ENCODE measurements at regions not wholly inside any gene's neighbourhood (a gene's known extent, or its start where the extent isn't known, plus 50 kb on each side); places are given as distances from the start of the nearest gene placed in this dataset.

DNA sequence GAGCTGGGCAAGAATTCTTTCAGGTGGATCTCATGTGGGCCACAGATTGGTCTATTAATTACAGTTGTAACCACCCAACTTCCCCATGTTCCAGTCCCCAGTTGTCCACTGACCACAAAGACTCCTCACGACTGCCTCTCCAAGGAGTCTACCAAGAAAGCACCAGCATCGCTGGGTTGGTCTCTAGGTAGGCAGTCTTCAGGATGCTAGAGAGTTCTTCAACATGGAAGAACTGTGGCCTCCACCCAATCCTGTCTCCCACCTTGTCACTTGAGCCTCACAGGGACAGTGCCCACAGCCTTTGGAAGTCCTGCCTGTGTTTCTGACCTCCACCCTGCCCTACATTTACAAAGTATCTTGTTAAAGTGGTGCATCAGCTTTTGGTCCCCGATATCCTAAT lies 184.7 kb upstream of the FN1 start:
- DNase-seq (ENCODE audit: low spot score) = no peak

DNA sequence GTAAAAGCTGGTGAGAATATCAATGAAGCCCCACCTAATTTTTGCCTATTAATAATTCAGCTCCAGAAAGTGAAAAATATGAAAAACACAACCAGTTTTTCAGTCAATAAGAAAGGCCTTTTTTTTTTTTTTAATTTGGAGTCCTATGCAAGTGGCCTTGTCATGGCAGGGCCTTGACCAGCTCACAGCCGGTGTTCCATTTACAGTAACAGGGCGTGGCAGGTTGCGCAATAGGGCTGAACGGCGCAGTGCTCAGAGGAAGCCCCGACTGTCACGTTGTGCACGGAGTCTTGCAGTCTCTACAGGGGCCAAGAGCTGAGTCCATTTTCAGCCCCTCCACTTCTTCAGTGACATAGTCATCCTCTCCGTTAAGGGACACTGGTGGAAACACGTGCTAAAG lies 184.1 kb upstream of the FN1 start:
- no peak for DNase-seq (ENCODE audit: low spot score)

DNA sequence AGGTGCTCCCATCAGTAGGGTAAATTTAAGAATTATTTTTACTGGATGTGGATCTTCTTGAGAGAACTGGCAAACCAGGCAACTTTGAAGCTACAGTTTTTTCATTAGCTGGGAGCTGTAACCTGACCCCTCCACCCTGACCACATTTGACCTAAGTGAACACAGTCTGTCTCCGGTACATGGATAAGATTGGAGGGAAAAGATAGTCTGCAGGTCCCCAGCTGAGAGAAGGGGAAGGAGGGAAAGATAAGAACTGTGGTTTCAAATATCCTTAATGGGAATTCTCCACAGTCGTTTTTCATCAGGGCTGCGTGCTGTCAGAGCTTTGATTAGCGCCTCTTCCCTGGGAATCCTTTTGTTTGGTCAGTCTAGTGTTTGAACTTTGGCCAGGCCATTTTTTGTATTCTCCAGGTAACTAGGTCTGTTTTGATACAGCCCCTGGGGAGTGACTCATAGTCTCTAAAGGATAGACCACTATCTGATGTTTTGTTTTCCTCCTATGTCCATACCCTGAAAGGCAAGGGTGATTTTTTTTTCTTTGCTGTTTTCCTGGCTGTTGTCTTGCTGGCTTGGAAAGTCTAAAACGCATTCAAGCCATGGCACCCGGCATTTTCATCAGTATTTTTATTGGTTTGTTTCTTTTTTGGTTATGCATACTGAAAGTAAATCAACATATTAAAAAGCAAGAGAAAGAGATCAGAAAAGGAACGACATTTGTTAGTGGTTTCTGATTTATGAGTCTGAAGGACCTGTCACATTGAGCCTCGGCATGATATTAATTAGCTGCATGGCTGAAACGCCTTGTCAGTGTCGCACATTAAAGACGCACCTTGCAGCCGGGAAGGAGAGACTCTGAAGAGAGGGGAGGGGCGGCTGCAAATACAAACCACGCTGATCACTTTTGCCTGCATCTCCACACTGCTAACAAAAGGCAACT lies 183.4 kb upstream of the FN1 start:
- DNase-seq (ENCODE audit: low spot score) = no peak

DNA sequence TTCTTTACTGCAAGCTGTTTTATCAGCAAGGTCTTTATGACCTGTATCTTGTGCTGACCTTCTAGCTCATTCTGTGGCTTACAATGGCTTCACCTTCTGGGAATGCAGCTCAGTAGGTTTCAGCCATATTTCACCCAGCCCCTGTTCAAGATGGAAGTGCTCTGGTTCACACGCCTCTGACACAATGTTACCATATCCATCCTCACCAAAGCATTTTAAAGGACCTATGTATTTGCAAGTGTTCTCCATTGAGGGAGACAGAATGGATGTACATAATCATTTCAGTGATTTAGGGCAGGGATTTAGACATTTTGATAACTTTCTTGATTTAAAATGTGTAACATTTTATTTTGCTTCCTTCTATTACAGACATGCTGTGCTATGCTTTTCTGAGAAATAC lies 182.3 kb upstream of the FN1 start:
- DNase-seq (ENCODE audit: low spot score) = no peak

DNA sequence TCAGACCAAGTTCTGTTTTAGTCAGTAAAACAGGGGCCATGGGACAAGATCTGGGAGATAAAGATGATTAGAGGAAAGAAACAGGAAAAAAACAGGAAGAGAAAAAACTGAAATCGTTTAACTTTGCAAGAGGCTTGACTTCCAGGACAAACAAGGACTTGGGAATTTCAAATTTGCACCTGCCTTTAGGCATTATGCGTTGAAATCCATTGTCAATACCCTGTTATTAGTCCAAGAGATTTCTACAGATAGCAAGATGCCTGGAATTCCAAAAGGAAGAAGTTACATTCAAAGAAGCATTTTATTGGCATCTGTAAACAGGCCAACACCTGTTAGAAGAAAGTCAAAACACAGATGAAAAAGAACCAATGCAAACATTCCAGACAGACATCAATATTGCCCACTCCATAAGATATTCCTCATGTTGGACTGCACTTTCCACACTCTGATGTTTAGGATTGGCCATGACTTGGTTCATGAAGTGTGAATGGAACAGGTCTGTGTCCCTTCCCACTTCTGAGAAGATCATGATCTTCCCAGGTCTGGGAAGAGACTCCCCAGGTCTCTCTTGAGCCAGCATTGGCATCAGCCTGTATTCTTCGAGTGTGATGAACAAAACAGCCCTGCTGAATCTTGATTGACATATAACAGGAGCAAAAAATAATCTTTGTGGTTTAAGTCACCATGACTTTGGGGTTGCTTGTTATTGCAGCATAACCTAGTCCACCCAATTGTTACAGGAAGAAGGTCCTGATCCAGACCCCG lies 181.4 kb upstream of the FN1 start:
- DNase-seq (ENCODE audit: low spot score) = no peak

DNA sequence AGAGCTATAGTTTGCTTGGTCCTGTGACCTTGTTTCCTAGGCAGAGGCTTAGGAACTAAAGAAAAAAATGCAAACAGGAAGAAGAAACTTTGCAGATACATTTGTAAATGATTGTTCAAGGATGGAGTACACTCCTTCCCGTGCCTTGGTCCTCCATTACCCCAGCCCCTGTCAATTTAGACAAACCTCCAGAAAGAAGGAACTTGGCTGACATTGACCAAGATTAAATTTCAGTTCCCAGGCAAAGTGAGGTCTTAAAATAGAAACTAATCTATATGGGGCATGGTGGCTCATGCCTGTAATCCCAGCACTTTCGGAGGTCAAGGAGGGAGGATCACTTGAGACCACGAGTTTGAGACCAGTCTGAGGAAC lies 179.9 kb upstream of the FN1 start:
- no peak for DNase-seq (ENCODE audit: low spot score)

DNA sequence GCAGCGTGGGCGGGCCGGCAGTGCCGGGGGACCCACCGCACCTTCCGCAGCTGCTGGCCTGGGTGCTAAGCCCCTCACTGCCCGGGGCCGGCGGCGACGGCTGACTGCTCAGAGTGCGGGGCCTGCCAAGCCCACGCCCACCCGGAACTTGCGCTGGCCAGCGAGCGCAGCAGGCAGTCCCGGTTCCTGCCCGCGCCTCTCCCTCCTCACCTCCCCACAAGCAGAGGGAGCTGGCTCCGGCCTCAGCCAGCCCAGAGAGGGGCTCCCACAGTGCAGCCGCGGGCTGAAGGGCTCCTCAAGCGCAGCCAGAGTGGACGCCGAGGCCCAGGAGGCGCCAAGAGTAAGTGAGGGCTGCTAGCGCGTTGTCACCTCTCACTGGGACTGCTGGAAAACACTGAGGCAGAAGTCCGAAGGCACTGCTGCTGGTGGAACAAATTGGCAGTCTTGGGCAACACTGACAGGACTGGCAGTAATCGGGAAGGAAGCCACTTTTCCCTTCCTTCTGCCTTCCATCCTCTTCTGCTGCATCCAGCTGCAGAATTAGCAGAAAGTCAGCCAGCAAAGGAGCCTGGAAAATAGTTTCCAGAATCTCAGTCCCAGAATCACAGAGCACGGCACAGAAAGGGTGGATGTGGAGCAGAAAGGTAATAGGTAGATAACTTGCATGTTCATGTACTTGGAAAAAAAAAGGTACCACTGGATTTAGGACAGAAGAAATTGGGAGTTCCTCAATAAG lies 179.4 kb upstream of the FN1 start:
- DNase-seq (ENCODE audit: low spot score) = no peak

DNA sequence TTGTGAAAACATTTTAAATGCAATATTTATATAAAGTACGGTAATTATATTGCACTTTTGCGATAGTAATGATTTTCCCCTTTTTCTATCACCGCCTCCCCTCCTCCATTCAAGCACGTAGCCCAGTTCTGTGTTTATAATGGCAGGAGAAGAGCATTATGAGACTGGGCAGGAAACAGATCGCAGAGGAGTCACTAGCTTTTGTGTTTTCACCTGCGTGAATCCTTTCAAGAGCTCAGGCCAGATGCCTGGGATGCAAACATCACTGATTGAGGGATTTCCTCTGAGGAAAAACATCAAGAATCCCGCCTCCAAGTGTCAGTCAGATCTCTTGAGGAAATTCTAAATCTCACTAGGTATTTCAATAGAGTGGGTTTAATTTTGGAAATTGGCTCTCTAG lies 178.4 kb upstream of the FN1 start:
- DNase-seq (ENCODE audit: low spot score) = no peak

DNA sequence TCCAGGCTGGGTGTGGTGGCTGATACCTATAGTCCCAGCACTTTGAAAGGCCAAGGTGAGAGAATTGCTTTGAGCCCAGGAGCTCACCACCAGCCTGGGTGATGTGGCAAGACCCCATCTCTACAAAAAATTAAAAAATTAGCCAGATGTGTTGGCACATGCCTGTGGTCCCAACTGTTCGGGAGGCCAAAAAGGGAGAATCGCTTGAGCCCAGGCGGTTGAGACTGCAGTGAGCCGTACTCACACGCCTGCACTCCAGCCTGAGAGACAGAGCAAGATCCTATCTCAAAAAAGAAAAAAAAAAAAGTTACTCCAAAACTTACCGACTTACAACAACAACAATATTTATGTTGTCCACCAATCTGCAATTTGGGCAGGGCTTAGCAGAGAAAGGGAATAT lies 178.0 kb upstream of the FN1 start:
- no peak for DNase-seq (ENCODE audit: low spot score)

DNA sequence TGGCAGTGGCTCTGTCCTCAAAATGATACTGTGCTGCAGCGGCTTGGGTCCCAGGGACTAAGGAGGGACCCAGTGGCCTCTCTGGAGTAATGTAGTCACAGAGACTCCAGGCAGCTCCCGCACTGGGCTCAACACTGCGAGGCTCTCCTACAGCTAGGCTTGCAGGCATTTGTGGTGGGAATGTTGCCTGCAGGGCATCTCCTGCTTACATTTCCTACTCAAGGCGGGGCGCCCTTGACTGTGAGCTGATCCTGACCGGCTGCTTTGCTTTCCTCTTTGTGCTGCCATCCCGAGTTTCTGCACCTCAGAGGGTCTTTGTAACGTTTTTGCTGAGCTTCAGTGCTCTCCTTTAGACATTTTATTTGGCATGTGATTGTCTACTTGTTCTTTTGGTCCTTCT lies 177.4 kb upstream of the FN1 start:
- no peak for DNase-seq (ENCODE audit: low spot score)

DNA sequence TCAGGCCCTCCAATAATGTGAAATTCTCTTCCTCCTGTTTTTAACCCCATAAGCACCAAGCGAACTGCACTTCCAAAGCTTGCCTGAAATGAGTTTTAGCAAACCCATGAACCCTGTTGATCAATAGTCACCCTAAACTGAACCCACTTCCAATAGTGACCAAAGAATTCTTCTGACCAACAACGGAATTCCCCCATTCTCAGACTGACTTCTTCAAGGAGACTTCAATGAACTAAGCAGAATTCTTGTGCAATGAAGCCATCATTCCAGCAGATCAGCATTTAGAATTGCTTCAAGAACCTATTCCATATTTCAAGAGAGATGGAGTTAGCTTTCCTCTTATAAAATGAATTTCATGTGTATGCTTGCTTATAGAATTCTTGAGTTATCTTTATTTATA lies 176.9 kb upstream of the FN1 start:
- DNase-seq (ENCODE audit: low spot score) = no peak

DNA sequence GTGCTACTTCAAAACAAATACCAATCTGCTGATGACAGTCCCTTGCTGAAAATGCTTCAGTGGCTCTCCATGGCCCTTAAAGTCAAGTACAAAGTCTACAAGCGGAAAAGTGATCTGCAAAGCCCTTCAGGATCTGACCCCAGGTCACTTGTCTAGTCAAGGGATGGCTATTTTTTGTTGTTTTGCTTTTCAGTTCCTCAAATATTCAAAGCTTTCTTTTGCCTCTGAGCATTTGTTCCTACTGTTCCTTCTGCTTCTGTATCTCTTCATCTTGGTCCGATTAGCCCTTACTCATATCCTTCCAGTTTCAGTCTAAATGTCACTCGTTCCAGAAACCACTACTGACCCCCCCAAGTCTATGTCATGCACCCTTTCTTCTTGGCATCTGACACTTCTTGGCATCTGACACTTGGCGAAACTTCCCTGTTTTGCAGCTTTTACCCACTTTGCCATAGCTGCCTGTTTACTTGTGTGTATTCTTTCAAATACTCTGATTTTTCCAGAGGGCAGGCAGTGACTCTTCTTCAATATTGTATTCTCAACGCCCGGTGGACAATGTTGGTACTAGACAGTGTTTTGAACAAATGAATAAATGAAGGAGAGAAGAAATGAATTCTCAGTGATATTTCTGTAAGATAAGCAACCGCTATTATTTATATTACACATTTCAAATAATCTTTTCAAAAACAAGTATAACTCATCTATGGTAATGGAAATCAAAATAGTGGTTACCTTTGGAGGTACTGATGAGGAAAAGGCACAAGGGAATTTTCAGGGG lies 175.9 kb upstream of the FN1 start:
- DNase-seq (ENCODE audit: low spot score) = no peak

DNA sequence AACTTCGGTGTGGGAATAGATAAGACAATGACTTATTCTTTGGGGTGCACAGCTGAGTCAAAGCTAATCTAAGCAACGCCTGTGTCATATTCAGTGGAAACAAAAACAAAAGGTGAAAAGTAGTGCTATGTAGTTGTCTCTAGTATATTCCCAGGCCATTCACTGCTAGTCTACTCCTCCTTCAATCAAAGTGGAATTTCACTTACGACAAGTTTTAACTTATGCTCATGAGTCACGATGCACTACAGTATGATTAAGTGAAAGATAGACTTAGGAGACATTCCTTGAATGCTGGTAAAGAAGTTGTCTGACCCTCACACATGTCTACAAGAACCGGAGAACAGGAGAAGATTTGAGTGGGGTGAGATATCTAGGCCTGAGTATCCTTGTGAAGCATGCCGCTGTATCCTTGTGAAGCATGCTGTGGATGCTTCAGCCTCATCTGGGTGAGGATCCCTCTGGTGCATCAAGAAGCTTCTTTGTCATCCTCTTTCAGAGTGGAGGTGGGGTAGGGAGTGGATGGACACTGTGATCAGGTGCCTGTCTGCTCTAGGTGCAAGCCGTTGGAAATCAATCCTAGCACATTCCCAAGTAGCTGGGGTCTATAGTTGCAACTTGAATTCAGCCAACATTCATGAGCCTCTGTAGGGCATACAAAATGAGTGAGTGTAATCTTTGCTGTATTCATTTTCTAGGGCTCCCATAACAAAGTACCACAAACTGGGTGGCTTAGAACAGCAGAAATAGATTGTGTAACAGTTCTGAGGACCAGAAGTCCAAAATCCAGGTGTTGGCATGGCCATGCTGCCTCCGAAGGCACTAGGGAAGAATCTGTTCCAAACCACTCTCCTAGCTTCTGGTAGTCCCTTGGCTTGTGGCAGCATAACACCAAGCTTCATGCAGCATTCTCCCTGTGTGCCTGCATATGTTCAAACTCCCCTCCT lies 173.5 kb upstream of the FN1 start:
- no peak for DNase-seq (ENCODE audit: low spot score)

DNA sequence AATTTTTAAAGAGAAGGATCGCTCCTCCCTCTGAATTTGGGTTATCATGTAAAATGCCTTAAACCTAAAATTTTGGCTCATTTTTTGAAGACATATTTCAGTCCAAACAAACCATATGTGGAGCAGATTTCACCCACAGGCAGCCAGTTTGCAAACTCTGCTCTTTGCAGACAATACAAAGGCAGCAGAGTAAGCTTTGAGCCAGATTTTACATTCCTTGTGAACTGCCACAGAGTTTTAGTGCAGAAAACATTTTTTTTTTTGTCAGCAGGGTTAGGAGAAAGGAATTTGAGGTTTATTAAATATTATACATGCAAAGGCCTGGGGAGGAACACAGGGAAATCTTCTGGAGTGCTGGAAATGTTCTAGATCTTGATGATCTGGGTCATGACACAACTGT lies 171.9 kb upstream of the FN1 start:
- no peak for DNase-seq (ENCODE audit: low spot score)

DNA sequence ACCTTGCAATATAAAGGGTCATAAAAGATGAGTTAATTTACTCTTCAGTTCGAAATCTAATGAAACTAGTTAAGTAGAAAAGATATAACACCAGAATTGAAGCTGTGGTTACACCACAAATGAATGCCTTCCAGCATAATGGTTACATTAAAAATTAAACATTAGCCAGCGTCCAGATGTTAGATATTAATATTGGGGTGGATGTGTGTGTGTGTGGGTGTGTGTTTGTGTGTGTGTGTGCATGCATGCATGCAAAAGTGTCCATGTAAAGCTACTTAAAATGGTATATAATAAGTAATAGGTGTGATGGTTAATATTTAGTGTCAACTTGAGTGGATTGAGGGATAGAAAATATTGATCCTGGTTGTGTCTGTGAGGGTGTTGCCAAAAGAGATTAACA lies 170.4 kb upstream of the FN1 start:
- no peak for DNase-seq (ENCODE audit: low spot score)

DNA sequence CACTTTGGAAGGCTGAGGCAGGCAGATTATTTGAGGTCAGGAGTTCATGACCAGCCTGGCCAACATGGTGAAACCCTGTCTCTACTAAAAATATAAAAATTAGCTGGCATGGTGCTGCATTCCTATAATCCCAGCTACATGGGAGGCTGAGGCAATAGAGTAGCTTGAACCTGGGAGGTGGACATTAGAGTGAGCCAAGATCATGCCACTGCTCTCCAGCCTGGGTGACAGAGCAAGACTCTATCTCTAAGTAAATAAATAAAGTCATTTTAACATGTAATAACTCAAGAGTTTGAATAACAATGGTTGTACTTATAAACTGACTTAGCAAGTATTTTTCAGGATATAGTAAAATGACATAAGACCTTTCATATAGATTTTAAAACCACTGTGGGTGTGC lies 169.3 kb upstream of the FN1 start:
- DNase-seq (ENCODE audit: low spot score) = no peak

DNA sequence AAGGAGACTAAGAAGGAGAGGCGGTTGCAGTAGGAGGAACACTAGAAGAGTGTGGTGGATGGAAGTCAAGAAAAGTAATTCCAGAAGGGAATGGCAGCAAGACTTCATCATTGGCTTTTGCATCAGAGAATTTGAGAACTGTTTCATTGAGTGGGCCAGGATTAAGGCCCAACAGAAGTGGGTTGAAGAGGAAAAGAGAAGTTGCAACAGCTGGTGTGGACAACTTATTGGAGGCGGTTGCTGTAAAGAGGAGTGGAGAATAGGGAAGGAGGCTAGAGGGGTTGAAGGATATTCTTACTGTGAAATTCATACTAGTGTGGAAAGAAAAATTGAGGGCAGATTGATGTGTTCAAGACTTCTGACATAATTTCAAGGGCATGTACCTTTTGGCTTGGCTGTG lies 168.7 kb upstream of the FN1 start:
- DNase-seq (ENCODE audit: low spot score) = no peak

DNA sequence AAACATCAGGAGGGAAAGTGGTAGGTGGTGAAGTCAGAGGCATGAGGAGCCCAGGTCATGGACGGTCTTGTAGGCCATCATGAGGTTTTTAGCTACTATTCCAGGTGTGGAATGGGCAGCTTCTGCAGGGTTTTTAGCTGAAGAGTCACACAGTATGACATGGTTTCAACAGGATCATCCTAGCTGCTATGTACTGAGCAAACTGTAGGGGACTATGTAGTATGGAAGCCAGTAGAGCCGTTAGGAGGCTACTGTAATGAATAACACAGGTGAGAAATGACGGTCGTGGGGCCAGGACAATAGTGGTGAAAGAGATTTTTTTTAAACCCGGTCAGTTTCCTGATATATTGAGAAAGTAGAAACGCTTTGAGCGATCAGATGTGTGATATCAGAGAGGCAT lies 167.6 kb upstream of the FN1 start:
- no peak for DNase-seq (ENCODE audit: low spot score)

DNA sequence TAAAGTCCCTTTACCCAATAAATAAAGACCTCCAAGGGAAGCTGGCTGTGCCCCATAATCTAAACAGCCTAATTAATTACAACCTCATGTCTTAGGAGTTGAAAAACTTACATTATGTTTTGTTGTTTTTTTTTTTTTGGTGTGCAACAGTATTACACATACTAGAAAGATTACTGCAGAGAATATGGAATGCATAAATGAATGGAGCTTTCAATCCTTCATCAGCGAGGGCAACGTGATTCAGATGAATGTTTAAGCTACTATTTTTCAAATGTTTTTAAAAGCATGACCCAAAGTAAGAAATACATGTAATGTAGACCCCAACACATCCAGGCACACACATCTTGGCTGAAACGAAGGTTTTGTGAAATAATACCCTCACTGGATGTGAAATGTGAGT lies 167.1 kb upstream of the FN1 start:
- DNase-seq (ENCODE audit: low spot score) = no peak

DNA sequence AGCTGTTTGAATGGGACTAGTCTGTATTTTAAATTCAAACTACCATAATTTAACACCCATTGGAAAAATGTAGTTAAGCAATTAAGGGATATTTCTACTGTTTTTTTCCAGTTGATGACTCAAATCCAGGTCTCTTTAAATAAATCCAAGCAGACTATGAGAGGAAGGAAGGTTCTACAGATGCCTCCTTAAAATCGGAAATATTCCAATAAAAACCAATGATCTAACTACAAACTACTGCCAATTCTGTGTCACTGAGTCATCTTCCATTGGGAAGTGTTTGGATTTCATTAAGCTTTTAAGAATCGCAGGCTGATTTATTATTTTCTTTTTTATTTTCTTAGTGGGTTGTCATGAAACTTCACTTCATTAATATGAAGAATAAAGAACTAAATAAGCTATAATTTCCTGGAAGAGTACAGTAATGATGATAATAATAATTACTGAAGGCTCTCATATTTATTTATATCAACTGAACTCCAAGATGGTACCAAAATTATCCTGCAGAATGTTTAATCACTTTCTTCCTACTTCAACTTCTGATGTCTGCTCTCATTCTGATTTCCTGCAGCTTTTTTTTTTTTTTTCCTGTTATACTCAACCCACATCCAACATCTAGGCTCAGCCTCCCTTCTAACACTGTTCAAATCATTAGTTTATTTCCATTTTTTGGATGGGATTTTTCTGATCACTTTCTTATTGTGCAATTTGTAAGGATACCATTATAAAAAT lies 166.3 kb upstream of the FN1 start:
- no peak for DNase-seq (ENCODE audit: low spot score)
